Endothelial cell of umbilical vein (primary cell): ENCODE measurements at regions not wholly inside any gene's neighbourhood (a gene's known extent, or its start where the extent isn't known, plus 50 kb on each side); places are given as distances from the start of the nearest gene placed in this dataset.

Experiments
- BruUV-seq: library from RNA; stranded (reverse); fragments of 400-500 nt; replicated peaks from 2 replicates; lab custom pipeline; 2021; lab: Mats Ljungman, UMichigan
- CTCF ChIA-PET: fragments of 300-600, 350-600 bp; sonication (Branson Sonifier 250); formaldehyde crosslinking; loops from one replicate; lab custom pipeline; 2021; ENCODE audit warnings: antibody characterized with exemption, inconsistent platforms; lab: Charles Lee
- POLR2A ChIA-PET: fragments of 300-600, 350-600 bp; sonication (Branson Sonifier 250); formaldehyde crosslinking; loops from one replicate; lab custom pipeline; 2021; ENCODE audit warnings: antibody characterized with exemption, inconsistent platforms; lab: Charles Lee
- DNase-seq: peaks from one replicate; pipeline ENCODE4 v3.0.0-alpha.2; 2011; ENCODE audit warnings: low read depth, low spot score
- FAIRE-seq: peaks from 2 replicates; lab custom pipeline; 2011; peaks lifted over from hg19 to GRCh38; lab: Jason Lieb, UNC
- H2AFZ ChIP-seq: 2 replicates; pipeline ENCODE4 v1.6.0; 2012; ENCODE audit warnings: low read depth, low read length, control low read depth, inconsistent platforms
- H3K27ac ChIP-seq: 2 replicates; pipeline ENCODE4 v1.5.1; 2011; ENCODE audit warnings: low read depth, mild to moderate bottlenecking, control low read depth, low read length, moderate library complexity; ENCODE audit not compliant: insufficient read depth
- H3K27me3 ChIP-seq, 2 experiments: 2 replicates each; pipeline versions ENCODE4 v1.6.0 to v1.6.1; 2011; ENCODE audit warnings: low read length in 2 of 2, mixed read lengths in 1 of 2; ENCODE audit not compliant: control insufficient read depth in 2 of 2, insufficient read depth in 2 of 2
- H3K36me3 ChIP-seq, 2 experiments: 2 replicates in 1 of 2; 3 replicates in 1 of 2; pipeline ENCODE4 v1.5.1; 2011; ENCODE audit warnings: low read length in 2 of 2, mild to moderate bottlenecking in 1 of 2, moderate library complexity in 1 of 2; ENCODE audit not compliant: control insufficient read depth in 2 of 2, insufficient read depth in 2 of 2; ENCODE audit errors: extremely low read depth in 1 of 2
- H3K4me1 ChIP-seq: 3 replicates; pipeline ENCODE4 v1.5.1; 2011; ENCODE audit warnings: mild to moderate bottlenecking, low read length; ENCODE audit not compliant: control insufficient read depth, insufficient read depth; ENCODE audit errors: extremely low read depth
- H3K4me2 ChIP-seq: 2 replicates; pipeline ENCODE4 v1.6.1; 2011; ENCODE audit warnings: low read length, control low read depth, mixed read lengths; ENCODE audit not compliant: insufficient read depth
- H3K4me3 ChIP-seq, 3 experiments: fragments of 200-600 bp in 1 of 3; sonication (generic), shearing (Covaris generic) in 1 of 3; replicated peaks in 1 of 3; 2 replicates each; pipeline ENCODE4 v1.5.1; 2011 to 2016; ENCODE audit warnings: control low read depth in 3 of 3, low read length in 3 of 3, mild to moderate bottlenecking in 2 of 3, inconsistent platforms in 1 of 3, low read depth in 1 of 3, moderate library complexity in 1 of 3; ENCODE audit not compliant: insufficient read depth in 1 of 3
- H3K79me2 ChIP-seq: 2 replicates; pipeline ENCODE4 v1.6.0; 2012; ENCODE audit warnings: low read length, inconsistent platforms; ENCODE audit not compliant: control insufficient read depth, insufficient read depth
- H3K9ac ChIP-seq: replicated peaks from 2 replicates; pipeline ENCODE3; 2011; ENCODE audit warnings: low read length, control low read depth; ENCODE audit not compliant: insufficient read depth; ENCODE audit errors: extremely low read depth
- H3K9me1 ChIP-seq: replicated peaks from 3 replicates; pipeline ENCODE4 v1.6.0; 2011; ENCODE audit warnings: mild to moderate bottlenecking, low read length; ENCODE audit not compliant: control insufficient read depth, insufficient read depth; ENCODE audit errors: extremely low read depth
- H3K9me3 ChIP-seq: replicated peaks from 2 replicates; pipeline ENCODE4 v1.5.1; 2012; ENCODE audit warnings: low read length, inconsistent platforms; ENCODE audit not compliant: control insufficient read depth, insufficient read depth
- H4K20me1 ChIP-seq: replicated peaks from 2 replicates; pipeline ENCODE3; 2011; ENCODE audit warnings: mild to moderate bottlenecking, low read length; ENCODE audit not compliant: control insufficient read depth, insufficient read depth; ENCODE audit errors: extremely low read depth
- EZH2 ChIP-seq: IDR thresholded peaks from 2 replicates; pipeline ENCODE4 v1.6.1; 2012; ENCODE audit warnings: borderline replicate concordance, low read depth, mild to moderate bottlenecking, moderate library complexity, low read length, inconsistent platforms; ENCODE audit not compliant: severe bottlenecking
- FOS ChIP-seq: IDR thresholded peaks from 2 replicates; pipeline ENCODE4 v1.6.1; 2011; ENCODE audit warnings: mild to moderate bottlenecking, low read length, moderate library complexity, borderline replicate concordance; ENCODE audit not compliant: insufficient read depth
- GATA2 ChIP-seq: IDR thresholded peaks from 2 replicates; pipeline ENCODE4 v1.7.0; 2011; ENCODE audit warnings: low read depth, mild to moderate bottlenecking, moderate library complexity, mixed read lengths, low read length; ENCODE audit not compliant: insufficient read length, insufficient read depth
- JUN ChIP-seq: IDR thresholded peaks from 2 replicates; pipeline ENCODE4 v1.6.1; 2011; ENCODE audit warnings: borderline replicate concordance, low read depth; ENCODE audit not compliant: insufficient read length, insufficient read depth
- POLR2A ChIP-seq: IDR thresholded peaks from 2 replicates; pipeline ENCODE4 v1.6.1; 2012; ENCODE audit warnings: low read depth, mild to moderate bottlenecking, control low read depth, low read length
- POLR2AphosphoS5 ChIP-seq: IDR thresholded peaks from 2 replicates; pipeline ENCODE4 v1.6.1; 2012; ENCODE audit warnings: low read depth, mild to moderate bottlenecking, control low read depth, low read length, moderate library complexity; ENCODE audit not compliant: insufficient read depth
- dilution Hi-C: fragments of 300-500 bp; cut with MboI; formaldehyde crosslinking; loops from one replicate; pipeline ENCODE4 v1.15.0; 2019; ENCODE audit warnings: low sequenced_read_pairs; ENCODE audit not compliant: extremely low pct_ligation_motif_present
- intact Hi-C: fragments of 100-400 bp; cut with micrococcal nuclease; formaldehyde crosslinking; loops from one replicate; pipeline ENCODE4 v1.10.0; 2022
- TF ChIP-seq, protein P1 (sequence below): IDR thresholded peaks from 2 replicates; pipeline ENCODE4 v1.6.1; 2011; ENCODE audit not compliant: insufficient read depth, insufficient read length
- TF ChIP-seq, protein P2 (sequence below), 2 donors: IDR thresholded peaks; 1 replicate in 1 of 2; 2 replicates in 1 of 2; pipeline ENCODE4 v1.5.1; 2011; ENCODE audit warnings: low read length in 2 of 2, mild to moderate bottlenecking in 2 of 2, moderate library complexity in 2 of 2, control low read depth in 1 of 2, inconsistent platforms in 1 of 2, low read depth in 1 of 2; ENCODE audit not compliant: insufficient read depth in 1 of 2; ENCODE audit errors: extremely low read depth in 1 of 2

DNA sequence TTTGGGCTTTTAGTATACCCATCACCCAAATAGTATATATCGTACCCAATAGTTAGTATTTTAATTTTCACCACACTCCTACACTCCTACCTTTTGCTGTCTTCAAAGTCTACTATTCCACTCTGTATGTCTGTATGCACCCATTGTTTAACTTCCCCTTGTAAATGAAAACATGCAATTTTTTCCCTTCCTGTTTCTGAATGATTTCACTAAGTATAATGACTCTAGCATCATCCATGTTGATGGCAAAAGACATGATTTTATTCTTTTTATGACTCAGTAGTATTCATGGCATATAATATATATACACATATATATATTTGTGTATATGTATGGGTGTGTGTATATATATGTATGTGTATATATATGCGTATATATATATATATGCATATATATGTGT is 63.1 kb upstream of the FAM174A start:
- ChIA-PET CTCF (no interaction called here), POLR2A (no interaction called here)
- dilution Hi-C loops (no loop called here), intact Hi-C loops (no loop called here)
- peak; percentile 10 for DNase-seq
- H2AFZ ChIP-seq: no peak overlapping the region
- no peak overlapping the region for H3K27ac ChIP-seq
- no peaks in the 10 kb centered on the region for H3K36me3 ChIP-seq
- no peaks in the 10 kb centered on the region for H3K27me3 ChIP-seq
- no TSS peak for BruUV-seq
- TF ChIP-seq, protein P1, sequence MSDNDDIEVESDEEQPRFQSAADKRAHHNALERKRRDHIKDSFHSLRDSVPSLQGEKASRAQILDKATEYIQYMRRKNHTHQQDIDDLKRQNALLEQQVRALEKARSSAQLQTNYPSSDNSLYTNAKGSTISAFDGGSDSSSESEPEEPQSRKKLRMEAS: no peak
- no peak for TF ChIP-seq POLR2AphosphoS5
- TF ChIP-seq JUN: no peak
- TF ChIP-seq POLR2A: no peak
- no peaks in the 10 kb centered on the region for H4K20me1 ChIP-seq
- H3K9me3 ChIP-seq: no peaks in the 10 kb centered on the region
- H3K4me2 ChIP-seq: no peak overlapping the region
- no peak for FAIRE-seq
- H3K9ac ChIP-seq: no peak overlapping the region
- H3K9me1 ChIP-seq: no peaks in the 10 kb centered on the region
- no peaks in the 10 kb centered on the region for H3K4me1 ChIP-seq
- no peak overlapping the region for H3K4me3 ChIP-seq
- H3K79me2 ChIP-seq: no peaks in the 10 kb centered on the region

DNA sequence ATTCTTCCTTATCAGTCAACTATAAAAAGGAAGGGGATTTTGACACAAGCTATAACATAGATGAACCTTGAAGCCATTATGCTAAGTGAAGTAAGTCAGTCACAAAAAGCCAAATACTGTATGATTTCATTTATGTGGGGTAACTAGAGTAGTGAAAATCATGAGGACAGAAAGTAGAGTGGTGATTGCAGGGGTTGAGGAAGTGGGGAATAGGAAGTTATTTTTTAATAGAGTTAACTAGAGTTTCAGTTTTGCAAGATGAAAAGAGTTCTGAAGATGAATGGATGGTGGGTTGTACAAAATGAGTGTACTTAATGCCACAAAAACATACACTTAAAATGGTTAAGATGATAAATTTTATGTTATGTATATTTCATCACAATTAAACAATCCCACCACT is 65.4 kb upstream of the FAM174A start:
- POLR2A ChIA-PET: no interaction called here

More for the DNA sequence above, 65.4 kb upstream of the FAM174A start:
- CTCF ChIA-PET: no interaction called here
- Histone ChIP-seq H3K9me1 (no peaks in the 10 kb centered on the region), H3K4me1 (no peaks in the 10 kb centered on the region), H3K4me3 (no peak overlapping the region), H2AFZ (no peak overlapping the region), H3K79me2 (no peaks in the 10 kb centered on the region), H3K9ac (no peak overlapping the region), H3K27ac (no peak overlapping the region), H4K20me1 (no peaks in the 10 kb centered on the region), H3K9me3 (no peaks in the 10 kb centered on the region), H3K4me2 (no peak overlapping the region), H3K27me3 (no peaks in the 10 kb centered on the region), H3K36me3 (no peaks in the 10 kb centered on the region)
- TF ChIP-seq, protein P2, sequence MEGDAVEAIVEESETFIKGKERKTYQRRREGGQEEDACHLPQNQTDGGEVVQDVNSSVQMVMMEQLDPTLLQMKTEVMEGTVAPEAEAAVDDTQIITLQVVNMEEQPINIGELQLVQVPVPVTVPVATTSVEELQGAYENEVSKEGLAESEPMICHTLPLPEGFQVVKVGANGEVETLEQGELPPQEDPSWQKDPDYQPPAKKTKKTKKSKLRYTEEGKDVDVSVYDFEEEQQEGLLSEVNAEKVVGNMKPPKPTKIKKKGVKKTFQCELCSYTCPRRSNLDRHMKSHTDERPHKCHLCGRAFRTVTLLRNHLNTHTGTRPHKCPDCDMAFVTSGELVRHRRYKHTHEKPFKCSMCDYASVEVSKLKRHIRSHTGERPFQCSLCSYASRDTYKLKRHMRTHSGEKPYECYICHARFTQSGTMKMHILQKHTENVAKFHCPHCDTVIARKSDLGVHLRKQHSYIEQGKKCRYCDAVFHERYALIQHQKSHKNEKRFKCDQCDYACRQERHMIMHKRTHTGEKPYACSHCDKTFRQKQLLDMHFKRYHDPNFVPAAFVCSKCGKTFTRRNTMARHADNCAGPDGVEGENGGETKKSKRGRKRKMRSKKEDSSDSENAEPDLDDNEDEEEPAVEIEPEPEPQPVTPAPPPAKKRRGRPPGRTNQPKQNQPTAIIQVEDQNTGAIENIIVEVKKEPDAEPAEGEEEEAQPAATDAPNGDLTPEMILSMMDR (IDR thresholded peaks at IDR 0.05; ENCODE audit: extremely low read depth in 1 of 2, insufficient read depth in 1 of 2, low read depth in 1 of 2, low read length in 2 of 2): no peak
- TF ChIP-seq, protein P1: no peak
- no peak for TF ChIP-seq POLR2A
- no peak for TF ChIP-seq FOS
- TF ChIP-seq EZH2: no peak
- no peak for TF ChIP-seq POLR2AphosphoS5
- no peak for TF ChIP-seq GATA2
- no peak for TF ChIP-seq JUN
- FAIRE-seq: peak; percentile 43
- DNase-seq: no peak
- dilution Hi-C loops: no loop called here
- intact Hi-C loops: no loop called here
- no TSS peak for BruUV-seq
